ENCODE measurements at regions not wholly inside any gene's neighbourhood (a gene's known extent, or its start where the extent isn't known, plus 50 kb on each side); places are given as distances from the start of the nearest gene placed in this dataset.

- TF ChIP-seq AFF4 (CRISPR knock-in tag; IDR thresholded peaks at IDR 0.05; ENCODE audit: borderline replicate concordance) = no peak
- no peak for TF ChIP-seq CTCF (IDR thresholded peaks at IDR 0.05)
- TF ChIP-seq FOXJ3 (CRISPR knock-in tag; IDR thresholded peaks at IDR 0.05; ENCODE audit: borderline replicate concordance) = no peak
- TF ChIP-seq ETV6 (CRISPR knock-in tag; IDR thresholded peaks at IDR 0.05) = no peak
- no peak for TF ChIP-seq JUN (CRISPR knock-in tag; IDR thresholded peaks at IDR 0.05)
- no peak for TF ChIP-seq HMGXB4 (CRISPR knock-in tag; IDR thresholded peaks at IDR 0.05)
- no peak for TF ChIP-seq USF1 (CRISPR knock-in tag; IDR thresholded peaks at IDR 0.05)
- no peak for TF ChIP-seq FOXP4 (CRISPR knock-in tag; IDR thresholded peaks at IDR 0.05)
- no peak for TF ChIP-seq MAX (CRISPR knock-in tag; IDR thresholded peaks at IDR 0.05)
- no peak for TF ChIP-seq ATF3 (CRISPR knock-in tag; conservative IDR thresholded peaks at IDR 0.05)
- TF ChIP-seq CBFB (CRISPR knock-in tag; IDR thresholded peaks at IDR 0.05; ENCODE audit: low read depth) = no peak
- TF ChIP-seq TP53 (CRISPR knock-in tag; IDR thresholded peaks at IDR 0.05) = no peak
These were observed 158.8 kb downstream of the FOXA2 start for GRCh38 chr20:22425344-22426295.
